ENCODE measurements at regions not wholly inside any gene's neighbourhood (a gene's known extent, or its start where the extent isn't known, plus 50 kb on each side); places are given as distances from the start of the nearest gene placed in this dataset.
"Not testable (repeated sequence)": the region's sequence is repeated elsewhere in the genome, so short reads cannot be mapped to it uniquely, and the experiment has no call there.

- no peak for DNase-seq
- in situ Hi-C loops (cut with HindIII; ENCODE audit: low pct_ligation_motif_present, low pct_unique_long_range_greater_than_20kb, low sequenced_read_pairs) = no loop called here
Observed at GRCh38 chr2:240191001-240191400, 50.5 kb upstream of the OTOS start.

DNA sequence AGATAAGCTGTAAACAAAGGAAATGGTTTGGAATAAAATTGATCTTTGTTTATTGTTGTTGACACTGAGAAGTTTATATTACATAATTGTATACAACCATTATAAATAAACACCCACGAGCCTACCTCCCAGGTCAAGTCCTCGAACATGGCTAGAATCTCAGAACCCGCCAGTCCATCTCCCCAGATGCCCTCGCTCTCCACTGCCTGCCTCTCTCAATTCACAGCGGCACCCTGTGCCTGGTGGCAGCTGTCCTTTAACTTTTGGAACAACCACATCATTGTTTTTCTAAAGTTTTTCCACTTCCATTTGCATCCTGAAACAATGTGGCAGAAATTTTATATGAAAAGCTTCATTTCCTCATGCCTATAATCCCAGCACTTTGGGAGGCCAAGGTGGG is 52.2 kb upstream of the OTOS start:
- no peak for DNase-seq
- in situ Hi-C loops (cut with HindIII; ENCODE audit: low pct_ligation_motif_present, low pct_unique_long_range_greater_than_20kb, low sequenced_read_pairs) = no loop called here

DNA sequence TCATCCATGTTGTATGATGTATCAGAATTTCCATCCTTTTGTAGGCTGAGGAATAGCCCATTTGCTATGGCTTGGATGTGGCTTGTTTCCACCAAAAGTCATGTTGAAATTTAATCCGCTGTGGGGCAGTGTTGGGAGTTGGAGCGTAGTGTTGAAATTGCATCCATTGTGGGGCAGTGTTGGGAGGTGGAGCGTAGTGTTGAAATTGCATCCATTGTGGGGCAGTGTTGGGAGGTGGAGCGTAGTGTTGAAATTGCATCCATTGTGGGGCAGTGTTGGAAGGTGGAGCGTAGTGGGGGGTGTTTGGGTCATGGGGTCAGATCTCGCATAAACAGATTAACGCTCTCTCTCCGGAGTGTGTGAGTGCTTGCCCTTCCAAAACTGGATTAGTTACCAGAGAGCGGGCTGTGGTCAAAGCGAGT is 53.9 kb upstream of the OTOS start:
- in situ Hi-C loops (cut with HindIII; ENCODE audit: low pct_ligation_motif_present, low pct_unique_long_range_greater_than_20kb, low sequenced_read_pairs) = not testable (repeated sequence)
- peak; percentile 63 for DNase-seq

GRCh38 chr2:240195316-240195861 is 54.9 kb upstream of the OTOS start:
- DNase-seq = no peak
- in situ Hi-C loops (cut with HindIII; ENCODE audit: low pct_ligation_motif_present, low pct_unique_long_range_greater_than_20kb, low sequenced_read_pairs) = no loop called here

DNA sequence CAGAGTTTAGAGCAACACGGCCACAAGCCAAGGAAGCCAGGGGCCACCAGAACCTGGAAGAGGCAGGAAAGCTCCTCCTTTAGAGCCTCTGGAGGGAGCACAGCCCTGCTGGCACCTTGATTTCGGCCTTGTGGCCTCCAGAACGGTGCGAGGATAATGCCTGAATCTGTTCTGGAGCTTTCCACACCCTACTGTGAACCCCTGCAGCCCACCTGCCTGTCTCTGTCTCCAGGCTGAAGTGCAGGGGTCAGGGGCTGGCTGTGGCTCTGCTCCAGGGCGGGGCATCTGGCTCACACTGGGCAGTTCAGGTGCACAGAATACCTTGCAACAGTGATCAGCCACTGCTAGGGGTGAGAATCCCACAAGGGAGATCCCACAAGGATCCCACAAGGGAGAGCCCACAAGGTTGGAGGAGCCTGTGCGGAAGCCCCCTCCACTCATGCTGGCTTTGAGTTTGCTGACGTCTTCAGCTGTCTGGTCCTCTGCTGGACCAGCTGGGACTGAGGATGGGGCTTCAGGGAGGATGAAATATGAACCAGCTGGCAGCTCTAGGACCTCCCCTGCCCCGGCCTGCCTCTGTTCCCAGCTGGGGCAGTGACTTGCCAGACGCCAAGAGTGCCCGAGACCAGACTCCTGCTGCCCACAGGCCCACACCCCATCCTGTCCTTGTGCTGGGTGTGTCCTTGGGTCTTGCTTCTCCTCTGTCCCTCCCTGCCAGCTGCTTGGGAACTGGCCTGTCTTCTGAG is 56.4 kb upstream of the OTOS start:
- in situ Hi-C loops (cut with HindIII; ENCODE audit: low pct_ligation_motif_present, low pct_unique_long_range_greater_than_20kb, low sequenced_read_pairs) = no loop called here
- no peak for DNase-seq

DNA sequence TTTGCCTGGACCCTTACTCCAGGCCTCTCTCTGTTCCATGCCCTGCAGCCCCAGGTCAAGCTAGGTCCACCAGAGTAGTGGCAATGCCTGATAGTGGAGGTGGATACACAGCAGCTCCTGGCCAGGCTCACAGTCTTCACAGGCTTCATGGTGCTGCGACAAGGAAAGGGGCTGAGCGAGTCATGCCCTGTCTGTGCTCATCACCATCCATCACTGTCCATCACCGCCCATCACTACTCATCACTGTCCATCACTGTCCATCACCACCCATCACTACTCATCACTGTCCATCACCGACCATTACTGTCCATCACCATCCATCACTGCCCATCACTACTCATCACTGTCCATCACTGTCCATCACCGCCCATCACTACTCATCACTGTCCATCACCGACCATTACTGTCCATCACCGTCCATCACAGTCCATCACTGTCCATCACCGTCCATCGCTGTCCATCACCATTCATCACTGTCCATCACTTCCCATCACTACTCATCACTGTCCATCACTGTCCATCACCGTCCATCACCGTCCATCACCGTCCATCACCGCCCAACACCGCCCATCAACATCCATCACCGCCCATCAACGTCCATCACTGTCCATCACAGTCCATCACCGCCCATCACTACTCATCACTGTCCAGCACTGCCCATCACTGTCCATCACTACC is 57.1 kb upstream of the OTOS start:
- no peak for DNase-seq
- in situ Hi-C loops (cut with HindIII; ENCODE audit: low pct_ligation_motif_present, low pct_unique_long_range_greater_than_20kb, low sequenced_read_pairs) = no loop called here

DNA sequence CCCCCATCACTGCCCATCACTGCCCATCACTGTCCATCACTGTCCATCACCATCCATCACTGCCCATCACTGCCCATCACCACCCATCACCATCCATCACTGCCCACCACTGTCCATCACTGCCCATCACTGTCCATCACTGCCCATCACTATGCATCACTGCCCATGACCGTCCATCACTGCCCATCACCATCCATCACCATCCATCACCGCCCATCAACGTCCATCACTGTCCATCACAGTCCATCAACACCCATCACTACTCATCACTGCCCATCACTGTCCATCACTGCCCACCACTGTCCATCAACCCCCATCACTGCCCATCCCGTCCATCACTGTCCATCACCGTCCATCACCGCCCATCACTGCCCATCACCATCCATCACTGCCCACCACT is 57.8 kb upstream of the OTOS start:
- in situ Hi-C loops (cut with HindIII; ENCODE audit: low pct_ligation_motif_present, low pct_unique_long_range_greater_than_20kb, low sequenced_read_pairs) = no loop called here
- DNase-seq = no peak

- in situ Hi-C loops (cut with HindIII; ENCODE audit: low pct_ligation_motif_present, low pct_unique_long_range_greater_than_20kb, low sequenced_read_pairs) = no loop called here
- DNase-seq = no peak
Observed at GRCh38 chr2:240199133-240199870, 58.8 kb upstream of the OTOS start.

DNA sequence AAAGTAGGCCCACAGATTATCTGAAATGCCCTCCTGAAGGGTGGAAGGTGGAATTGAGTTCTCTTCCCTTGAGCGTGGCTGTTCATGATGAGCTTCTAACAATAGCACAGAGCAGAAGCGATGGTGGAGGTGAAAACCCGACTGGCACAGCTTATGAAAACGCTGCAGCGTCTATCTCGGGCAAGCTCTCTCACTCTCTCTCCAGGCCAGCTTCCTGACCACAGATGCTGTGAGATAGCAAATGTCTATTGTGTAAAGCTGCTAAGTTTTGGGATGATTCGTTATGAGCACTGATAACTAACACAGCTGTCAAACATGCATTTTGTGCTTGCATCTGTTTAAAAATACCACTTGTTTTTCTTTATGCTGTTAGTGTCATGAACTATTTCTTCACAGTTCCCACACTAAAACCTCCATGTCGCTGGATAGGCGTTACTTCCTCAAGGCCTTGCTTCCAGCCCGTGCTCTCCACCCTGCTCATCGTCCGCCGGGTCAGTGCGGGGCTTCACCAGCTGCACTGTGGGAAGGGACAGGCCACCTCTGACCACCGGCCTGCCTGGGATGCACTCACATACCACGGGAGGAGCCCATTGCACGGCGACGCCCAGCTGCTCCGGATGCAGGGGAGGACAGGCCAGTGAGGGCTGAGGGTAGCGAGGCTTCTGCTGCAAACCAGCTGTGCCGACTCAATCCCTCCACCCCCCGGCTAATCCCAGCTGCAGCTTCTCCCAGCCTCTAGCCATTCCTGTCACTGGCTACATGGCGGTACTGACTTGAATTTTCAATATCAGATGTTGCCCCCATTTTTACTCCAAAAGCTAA is 60.0 kb upstream of the OTOS start:
- no peak for DNase-seq
- in situ Hi-C loops (cut with HindIII; ENCODE audit: low pct_ligation_motif_present, low pct_unique_long_range_greater_than_20kb, low sequenced_read_pairs) = no loop called here

DNA sequence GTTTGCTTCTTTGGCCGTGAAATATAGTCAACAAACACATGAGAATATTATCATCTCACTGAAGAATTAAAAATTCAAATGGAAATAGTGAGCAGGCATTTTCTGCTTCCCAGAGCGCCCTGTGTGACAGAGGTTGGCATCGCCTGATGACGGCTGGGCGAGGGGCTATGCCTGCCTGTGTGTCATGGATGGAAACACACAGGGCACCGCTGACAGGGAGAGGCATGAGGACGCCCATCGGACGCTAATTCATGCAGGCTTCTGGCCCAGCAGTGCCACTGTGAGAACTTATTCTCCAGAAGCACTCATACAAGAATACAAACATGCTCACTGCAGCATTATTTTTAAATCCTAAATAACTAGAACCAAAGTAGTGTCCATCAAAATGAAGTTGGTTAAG is 61.4 kb upstream of the OTOS start:
- no peak for DNase-seq
- in situ Hi-C loops (cut with HindIII; ENCODE audit: low pct_ligation_motif_present, low pct_unique_long_range_greater_than_20kb, low sequenced_read_pairs) = no loop called here

DNA sequence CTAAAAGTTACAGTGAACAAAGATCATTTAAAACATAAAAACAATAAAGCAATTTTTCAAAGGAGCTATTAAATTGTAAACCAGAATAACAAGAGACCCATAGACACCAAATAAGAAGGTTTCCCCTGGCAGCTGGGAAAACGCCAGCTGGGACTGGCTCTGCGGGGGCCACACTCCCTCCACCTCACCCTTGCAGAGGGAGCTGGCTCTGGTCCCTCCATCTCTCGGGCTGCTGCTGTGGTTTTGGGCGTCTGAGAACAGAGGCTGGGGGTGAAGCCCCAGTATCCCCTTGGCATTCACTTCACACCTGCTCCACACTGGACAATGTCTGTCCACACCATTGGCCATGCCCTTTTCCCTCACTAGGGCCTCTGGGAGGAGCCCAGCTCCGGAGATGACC is 62.1 kb upstream of the OTOS start:
- in situ Hi-C loops (cut with HindIII; ENCODE audit: low pct_ligation_motif_present, low pct_unique_long_range_greater_than_20kb, low sequenced_read_pairs) = no loop called here
- no peak for DNase-seq

DNA sequence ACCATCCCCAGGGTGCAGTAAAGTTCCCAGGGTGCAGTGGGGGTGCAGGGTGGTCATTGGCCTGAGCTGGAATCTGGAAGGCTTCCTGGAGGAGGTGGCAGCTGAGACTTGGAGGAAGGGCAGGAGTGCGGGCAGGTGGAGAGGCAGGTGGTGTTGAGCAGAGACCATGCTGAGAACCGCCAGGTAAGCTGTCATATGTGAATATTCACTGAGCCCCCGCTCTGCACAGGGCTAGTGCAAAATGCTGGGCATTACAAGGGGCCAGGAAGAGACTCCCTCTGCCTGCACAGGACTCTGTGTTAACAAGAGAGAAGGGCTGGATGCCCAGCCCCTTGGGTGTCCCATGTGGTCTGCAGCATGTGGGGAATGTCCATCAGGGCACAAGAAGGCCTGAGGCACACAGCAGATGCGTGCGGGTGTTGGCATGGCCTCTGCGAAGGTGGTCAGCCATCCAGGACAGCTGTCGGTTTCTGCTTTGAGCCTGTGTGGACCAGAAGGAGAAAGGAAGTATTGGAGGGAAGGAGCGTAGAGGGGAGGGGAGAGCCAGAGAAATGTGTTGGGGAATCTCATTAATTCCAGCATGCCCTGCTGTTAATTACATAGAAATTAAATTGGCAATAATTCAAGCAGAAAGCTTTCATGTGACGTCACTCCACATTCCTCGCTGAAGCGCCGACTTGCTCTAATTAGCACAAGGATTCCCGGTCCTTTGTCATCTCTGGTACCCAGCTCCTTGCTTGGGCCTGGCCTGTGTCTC is 62.8 kb upstream of the OTOS start:
- in situ Hi-C loops (cut with HindIII; ENCODE audit: low pct_ligation_motif_present, low pct_unique_long_range_greater_than_20kb, low sequenced_read_pairs) = no loop called here
- no peak for DNase-seq

DNA sequence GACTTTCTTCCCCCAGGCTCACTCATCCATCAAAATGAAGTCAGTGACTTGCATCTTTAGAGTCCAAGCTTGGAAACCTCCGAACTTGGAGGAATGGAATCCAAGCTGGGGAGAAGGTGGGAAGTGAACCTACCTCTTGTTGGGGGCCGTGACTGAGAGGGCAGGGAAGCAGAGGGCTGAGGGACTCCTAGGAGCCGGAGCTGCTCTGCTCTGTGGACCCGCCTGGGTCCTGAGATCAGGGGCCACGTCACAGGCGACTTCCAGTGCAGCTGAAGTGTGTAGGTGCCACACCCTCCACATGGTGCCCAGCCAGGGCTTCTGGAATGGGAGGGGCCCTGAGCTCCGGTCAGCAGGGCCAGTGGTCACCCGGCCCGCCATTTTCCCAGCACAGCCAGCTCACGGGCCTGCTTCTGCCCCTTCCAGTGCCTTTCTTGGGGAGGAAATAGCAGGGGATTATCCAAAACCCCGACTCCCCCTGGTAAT is 63.4 kb upstream of the OTOS start:
- DNase-seq = no peak
- in situ Hi-C loops (cut with HindIII; ENCODE audit: low pct_ligation_motif_present, low pct_unique_long_range_greater_than_20kb, low sequenced_read_pairs) = no loop called here

DNA sequence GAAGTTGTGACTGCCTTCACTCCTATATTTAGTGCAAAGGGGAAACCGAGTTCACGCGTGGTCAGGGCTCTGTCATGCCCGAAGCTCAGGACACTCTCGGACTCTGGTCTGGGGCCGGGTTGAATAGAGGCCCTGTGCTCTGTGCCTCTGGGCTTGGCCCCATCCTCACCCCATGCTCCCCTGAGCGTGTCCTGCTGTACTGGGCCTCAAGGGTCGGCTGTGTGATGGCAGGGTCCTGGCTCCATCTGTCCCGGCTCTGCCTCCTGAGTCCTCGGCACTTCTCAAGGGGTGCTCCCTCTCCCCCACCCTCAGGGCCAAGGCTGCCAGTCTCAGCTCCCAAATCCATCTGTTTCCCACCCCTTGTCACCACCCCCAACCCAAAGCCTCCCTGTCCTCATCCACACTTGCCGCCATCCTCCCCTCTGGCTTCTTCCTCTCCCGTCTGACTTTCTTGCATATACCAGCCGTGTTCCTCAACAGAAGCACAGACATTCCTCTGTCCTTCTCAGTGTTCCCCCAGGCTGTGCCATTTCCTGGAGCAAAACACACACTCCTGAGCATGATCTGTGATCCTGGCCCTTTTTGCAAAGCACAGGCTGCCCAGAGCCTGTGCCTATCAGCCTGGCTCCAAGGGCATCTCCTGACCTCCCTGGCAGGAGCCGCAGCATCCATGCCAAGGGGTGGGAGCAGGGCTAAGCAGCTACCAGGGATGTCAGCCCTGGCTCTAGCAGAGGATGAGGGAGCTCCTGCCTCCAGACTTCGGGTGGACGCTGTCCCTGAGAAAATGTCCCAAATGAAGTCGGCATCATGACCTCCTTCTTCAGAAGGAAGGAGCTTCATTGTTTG is 64.2 kb upstream of the OTOS start:
- no peak for DNase-seq
- in situ Hi-C loops (cut with HindIII; ENCODE audit: low pct_ligation_motif_present, low pct_unique_long_range_greater_than_20kb, low sequenced_read_pairs) = no loop called here

DNA sequence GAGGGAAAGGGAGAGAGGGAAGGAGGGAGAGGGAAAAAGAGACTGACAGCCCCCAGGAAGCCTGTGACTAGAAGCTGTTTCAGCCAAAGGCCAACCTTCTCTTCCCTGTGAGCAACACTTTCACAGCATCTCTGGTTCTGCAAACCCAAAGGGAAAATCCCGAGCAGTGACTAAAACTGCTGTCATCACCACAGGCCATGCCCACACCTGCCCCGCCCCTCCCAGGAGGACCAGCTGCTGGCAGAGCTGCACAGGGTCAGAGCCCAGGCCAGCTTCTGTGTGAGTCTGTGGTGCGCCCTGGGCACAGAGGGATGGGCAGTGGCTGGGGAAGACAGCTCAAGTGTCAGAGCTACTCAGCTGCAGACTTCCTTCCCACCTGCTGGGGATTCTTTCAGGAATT is 64.9 kb upstream of the OTOS start:
- DNase-seq = peak; percentile 80
- in situ Hi-C loops (cut with HindIII; ENCODE audit: low pct_ligation_motif_present, low pct_unique_long_range_greater_than_20kb, low sequenced_read_pairs) = no loop called here

GRCh38 chr2:240205772-240206171 is 65.3 kb upstream of the OTOS start:
- in situ Hi-C loops (cut with HindIII; ENCODE audit: low pct_ligation_motif_present, low pct_unique_long_range_greater_than_20kb, low sequenced_read_pairs) = no loop called here
- no peak for DNase-seq

DNA sequence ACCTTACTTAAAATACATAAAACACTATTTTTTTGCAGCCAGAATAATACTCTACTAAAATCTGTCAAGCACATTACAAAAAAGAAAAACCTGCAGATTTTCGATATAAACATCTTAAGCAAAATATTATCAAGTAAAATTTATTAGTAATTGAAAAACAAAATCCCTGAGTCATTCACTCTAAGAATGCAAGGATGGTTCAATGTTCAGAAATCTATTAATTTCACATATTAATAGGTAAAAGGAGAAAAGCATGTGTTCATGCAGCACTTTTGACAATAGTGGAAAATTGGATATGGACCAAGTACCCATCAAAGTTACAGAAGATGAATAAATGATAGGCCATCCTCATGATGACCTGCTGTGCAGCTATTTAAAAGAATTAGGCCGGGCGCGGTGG is 66.2 kb upstream of the OTOS start:
- no peak for DNase-seq

More for the DNA sequence above, 66.2 kb upstream of the OTOS start:
- in situ Hi-C loops (cut with HindIII; ENCODE audit: low pct_ligation_motif_present, low pct_unique_long_range_greater_than_20kb, low sequenced_read_pairs) = no loop called here
